Activated CD8-positive, alpha-beta memory T cell treated with anti-CD3 and anti-CD28 coated beads, Interleukin-2, amount 50 U/mL, for 24 hours (primary cell): ENCODE measurements at regions not wholly inside any gene's neighbourhood (a gene's known extent, or its start where the extent isn't known, plus 50 kb on each side); places are given as distances from the start of the nearest gene placed in this dataset.
"Not testable (repeated sequence)": the region's sequence is repeated elsewhere in the genome, so short reads cannot be mapped to it uniquely, and the experiment has no call there.

ENCODE experiments used
- DNase-seq: peaks from one replicate; pipeline ENCODE4 v3.0.0-alpha.2; 2020; ENCODE audit errors: extremely low read depth

GRCh38 chr9:41075671-41076070 lies 52.8 kb downstream of the FOXD4L6 start:
- DNase-seq: not testable (repeated sequence)

DNA sequence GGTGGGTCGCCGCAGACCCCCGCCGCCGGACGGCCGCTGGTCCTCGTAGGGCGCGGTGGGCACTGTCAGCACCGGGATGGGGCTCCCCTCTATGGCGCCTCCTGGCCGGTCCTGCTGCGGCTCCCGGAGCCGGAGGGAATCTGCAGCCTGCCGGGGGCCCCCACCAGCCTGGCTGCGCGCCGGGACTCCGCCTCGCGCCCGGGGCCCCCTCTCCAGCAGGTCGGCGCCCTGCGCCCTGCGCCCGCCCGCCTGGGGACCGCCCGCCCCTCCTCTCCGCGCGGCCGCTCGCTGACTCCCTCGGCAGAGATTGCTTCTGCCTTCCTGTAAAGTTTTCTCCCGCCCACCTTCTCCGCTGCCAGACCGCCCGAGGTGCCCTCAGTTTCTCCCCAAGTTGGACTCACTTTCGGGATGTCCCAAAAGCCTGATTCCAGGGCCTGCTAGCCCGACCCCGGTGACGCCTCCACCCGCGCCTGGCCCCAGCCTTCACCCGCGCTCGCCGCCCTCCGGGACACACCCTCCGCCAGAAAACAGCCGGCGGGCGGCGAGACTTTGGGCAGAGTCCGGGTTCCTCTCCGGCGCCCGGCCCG lies 54.0 kb downstream of the FOXD4L6 start:
- DNase-seq: not testable (repeated sequence)

GRCh38 chr9:41073471-41074243 lies 54.8 kb downstream of the FOXD4L6 start:
- not testable (repeated sequence) for DNase-seq

DNA sequence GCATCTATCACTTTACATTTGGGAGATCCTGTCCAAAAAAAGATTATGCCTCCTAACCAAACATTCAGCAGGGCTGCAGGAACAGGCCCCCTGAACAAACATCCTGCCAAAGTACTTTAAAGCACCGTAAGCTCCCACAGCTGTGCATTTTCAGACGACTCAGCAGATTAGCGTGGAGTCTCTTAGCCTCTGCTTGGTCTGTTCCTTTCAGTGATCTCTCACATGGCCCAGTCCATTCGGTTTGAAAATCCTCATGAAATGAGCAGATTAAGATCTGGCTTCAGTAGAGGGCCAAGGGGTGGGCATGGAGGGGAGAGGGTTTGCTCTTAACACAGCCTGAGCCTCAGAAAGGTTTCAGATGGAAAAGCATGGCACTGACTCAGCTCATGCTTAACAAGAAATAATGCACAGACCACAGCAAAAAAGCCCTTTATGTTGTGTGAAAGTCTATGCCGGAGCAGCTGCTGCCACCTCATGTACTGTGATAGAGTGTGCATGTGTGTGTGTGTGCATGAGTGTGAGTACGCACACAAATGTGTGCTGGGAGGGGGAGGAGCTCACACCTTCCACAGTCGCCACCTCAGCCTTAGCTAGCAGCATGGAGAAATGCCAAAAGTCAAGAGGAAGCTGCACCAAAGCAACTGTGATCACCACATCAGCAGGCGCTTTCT lies 64.2 kb downstream of the FOXD4L6 start:
- not testable (repeated sequence) for DNase-seq

DNA sequence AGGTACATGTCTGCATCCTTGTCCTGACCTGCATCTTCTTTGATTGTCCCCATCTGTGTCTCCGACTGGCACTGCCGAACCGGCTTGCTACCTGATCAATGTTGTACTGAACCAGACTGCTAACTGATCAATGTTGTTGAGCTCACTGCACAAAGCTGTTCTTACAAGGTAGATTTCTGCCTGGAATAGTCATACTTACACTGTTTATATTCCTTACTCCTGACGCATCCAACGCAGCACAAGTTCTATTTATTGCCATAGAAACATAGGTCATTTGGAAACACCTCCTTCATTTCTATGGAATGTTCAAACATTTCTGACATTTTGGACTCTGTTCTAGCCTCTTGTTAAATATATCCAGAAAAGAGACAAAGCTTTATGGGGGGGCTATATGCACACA lies 65.2 kb downstream of the FOXD4L6 start:
- not testable (repeated sequence) for DNase-seq

DNA sequence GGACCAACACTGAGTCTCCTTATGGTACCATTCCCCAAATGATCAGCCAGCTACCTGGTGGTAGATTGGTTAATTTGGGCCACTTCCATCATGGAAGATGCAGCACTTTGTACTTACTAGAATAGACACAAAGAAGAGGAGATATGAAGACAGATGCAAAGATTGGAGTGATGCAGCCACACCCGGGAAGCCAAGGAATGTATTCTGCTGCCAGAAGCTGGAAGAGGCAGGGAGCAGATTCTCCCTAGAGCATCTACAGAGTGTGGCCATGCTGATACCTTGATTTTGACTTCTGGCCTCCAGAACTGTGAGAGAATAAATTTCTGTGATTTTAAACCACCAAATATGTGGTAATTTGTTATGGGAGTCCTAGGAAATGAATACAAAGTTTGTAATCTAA lies 68.9 kb downstream of the FOXD4L6 start:
- DNase-seq: not testable (repeated sequence)

DNA sequence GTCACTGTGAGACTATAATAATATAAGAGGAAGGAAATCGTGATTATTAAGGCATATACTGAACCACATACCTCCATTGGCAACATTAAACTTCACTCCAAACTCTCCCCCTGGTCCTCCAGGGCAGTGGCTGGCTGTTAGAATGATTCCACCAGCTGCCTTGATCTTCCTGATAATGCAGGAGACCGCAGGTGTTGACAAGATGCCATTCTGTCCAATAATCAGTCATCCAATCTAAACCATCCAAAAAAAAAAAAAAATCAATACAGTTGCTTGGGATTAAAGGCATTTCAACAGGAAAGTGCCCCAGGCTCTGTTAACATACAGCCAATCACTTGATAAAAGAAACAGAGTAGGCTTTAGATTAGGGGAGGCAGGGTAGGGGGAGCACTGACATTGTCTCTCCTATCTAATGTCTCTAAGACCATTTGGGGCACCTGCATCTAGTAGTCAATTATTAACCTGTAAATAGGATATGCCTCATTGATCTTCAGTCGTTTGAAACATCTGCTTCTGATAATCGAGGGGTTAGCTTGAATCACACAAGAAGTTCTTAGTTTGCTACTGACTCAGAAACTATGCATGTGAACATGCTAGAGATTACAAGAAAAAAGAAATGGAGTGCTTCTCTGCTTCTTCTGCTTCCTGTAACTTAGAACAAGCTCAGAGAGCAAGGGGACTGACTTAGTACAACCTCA lies 74.7 kb downstream of the FOXD4L6 start:
- DNase-seq: not testable (repeated sequence)

DNA sequence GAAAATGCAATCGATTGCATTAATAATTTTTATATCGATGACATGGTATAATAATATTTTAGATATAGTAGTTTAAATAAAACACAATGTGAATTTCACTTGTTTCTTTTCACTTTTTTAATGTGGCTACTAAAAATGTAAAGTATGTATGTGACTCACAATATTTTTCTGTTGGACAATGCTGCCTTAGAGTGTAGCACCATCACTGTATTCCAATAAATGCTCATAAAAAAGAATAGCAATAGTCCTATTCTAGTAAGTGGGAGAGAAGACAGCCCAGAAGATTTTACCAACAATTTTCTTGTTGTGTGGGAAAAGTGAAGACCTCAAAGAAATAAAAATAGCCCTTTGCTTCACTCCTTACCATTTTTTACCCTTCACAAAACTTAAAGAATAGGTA lies 79.8 kb downstream of the FOXD4L6 start:
- not testable (repeated sequence) for DNase-seq

DNA sequence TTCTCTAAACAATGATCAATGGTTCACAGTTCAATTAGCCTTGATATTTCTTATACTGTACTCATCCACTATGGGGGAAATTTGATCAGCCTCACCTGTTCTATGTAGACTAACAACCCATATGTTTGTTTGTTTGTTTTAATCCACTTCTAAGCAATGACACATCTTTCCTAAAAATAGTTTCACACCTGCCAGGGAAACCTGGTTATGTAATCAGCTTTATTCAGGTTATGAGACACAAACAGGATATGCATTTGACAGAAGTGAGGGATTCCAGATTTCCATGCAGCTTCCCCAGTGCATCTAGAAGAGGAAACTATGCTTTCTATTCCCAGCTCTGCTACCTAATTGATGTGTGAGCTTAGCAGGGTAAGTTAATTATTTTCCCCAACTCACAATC lies 80.7 kb downstream of the FOXD4L6 start:
- DNase-seq: not testable (repeated sequence)

- not testable (repeated sequence) for DNase-seq
These were observed 83.6 kb downstream of the FOXD4L6 start for GRCh38 chr9:41044930-41045329.

DNA sequence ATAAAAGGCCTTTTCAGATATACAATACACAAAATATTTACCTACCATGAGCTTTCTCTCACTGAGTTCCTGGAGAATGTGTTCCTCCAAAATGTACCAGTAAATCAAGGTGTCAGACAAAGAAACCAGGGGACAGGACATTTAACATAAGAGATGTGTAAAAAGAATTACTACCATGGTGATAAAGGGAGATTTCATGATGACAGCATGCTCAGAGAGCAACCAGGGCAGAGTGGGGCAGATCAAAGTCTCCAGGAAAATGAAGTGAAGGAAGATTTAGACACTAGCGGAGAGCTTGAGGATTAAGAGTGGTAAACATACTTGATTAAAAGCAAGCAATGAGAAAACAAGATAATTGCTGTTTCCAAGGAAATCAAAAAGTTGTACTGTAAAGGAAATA lies 85.0 kb downstream of the FOXD4L6 start:
- DNase-seq: not testable (repeated sequence)

- DNase-seq: not testable (repeated sequence)
These were observed 86.4 kb downstream of the FOXD4L6 start for GRCh38 chr9:41042111-41042510.

GRCh38 chr9:41040705-41041342 lies 87.7 kb downstream of the FOXD4L6 start:
- not testable (repeated sequence) for DNase-seq

- not testable (repeated sequence) for DNase-seq
These were observed 93.2 kb downstream of the FOXD4L6 start for GRCh38 chr9:41035276-41035675.

DNA sequence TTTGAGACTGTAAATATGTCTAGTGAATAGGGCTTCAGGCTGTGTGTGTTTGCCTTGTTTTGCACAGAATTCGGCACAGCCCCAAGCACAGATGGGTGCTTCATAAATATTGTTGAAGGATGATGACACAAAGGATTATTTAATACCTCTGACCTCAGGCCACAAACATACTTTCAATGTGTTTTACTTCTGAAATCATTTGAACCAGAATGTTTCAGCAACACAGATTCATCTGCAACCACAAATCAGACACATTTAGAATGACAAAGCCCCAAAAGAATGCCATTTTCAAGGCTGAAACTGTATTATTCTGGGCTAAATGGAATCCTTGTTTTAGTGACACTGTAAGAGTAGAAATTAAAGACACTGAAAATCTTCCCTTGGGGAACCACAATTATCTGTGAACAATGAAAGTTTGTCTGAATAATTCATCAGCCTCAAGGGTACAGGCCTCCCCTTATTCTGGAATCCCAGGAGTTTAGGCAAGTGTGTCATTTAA lies 93.7 kb downstream of the FOXD4L6 start:
- DNase-seq: not testable (repeated sequence)

DNA sequence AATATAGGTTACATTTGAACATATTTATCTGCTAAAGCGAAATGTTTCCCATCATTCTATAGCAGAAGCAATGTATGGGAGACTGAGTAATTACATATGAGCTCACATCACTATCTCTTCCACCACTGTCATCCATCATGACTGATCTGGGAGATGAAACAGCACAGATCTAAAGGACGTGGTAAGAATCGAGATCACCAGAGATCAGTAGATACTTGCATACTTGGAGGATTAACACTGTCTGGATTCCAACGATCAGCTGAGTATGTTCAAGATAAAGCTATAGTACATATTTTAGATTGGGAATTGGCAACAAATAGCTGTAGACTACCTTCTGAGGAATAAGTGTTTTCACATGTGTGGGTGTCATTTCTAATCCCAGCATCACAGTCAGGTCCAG lies 94.6 kb downstream of the FOXD4L6 start:
- not testable (repeated sequence) for DNase-seq

DNA sequence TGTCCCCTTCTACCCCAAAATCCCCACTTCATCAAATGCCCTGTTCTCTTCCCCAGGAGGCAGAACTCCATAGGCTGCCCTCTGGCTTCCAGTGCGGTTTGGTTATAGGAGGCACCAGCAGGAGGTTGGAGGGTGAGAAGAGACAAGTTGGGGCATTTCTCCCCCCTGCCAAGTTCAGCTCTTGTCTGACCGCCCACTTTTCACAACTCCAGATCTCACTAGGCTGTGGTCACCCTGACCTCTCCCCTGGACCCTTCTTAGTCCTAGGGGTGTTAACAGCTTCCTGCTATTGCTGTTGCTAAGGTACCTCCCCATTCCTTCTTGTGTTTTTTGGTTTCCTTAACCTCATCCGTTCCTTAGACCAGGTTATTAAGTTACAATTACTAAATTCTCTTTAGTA lies 95.1 kb downstream of the FOXD4L6 start:
- DNase-seq: not testable (repeated sequence)

- DNase-seq: not testable (repeated sequence)
These were observed 101.4 kb downstream of the FOXD4L6 start for GRCh38 chr9:41026912-41027676.

GRCh38 chr9:41022365-41022764 lies 106.1 kb downstream of the FOXD4L6 start:
- DNase-seq: not testable (repeated sequence)

- not testable (repeated sequence) for DNase-seq
These were observed 108.5 kb downstream of the FOXD4L6 start for GRCh38 chr9:41019858-41020562.
